ENCODE measurements at regions not wholly inside any gene's neighbourhood (a gene's known extent, or its start where the extent isn't known, plus 50 kb on each side); places are given as distances from the start of the nearest gene placed in this dataset.

DNA sequence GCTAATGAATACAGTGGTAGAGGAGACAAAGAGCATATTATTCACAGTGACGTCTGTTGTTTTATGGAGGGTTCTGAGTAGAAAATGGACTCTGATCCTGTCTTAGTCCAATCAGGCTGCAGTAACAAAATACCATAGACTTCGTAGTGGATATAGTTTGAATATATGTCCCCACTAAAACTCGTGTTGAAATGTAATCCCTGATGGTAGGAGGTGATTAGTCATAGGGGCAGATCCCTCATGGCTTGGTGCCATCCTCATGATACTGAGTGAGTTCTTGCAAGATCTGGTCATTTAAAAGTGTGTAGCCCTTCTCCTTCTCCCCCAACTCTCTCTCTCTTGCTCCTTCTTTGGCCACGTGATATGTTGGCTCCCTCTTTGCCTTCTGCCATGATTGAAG is 82.5 kb downstream of the CD83 start:
- TF ChIP-seq, protein P1, sequence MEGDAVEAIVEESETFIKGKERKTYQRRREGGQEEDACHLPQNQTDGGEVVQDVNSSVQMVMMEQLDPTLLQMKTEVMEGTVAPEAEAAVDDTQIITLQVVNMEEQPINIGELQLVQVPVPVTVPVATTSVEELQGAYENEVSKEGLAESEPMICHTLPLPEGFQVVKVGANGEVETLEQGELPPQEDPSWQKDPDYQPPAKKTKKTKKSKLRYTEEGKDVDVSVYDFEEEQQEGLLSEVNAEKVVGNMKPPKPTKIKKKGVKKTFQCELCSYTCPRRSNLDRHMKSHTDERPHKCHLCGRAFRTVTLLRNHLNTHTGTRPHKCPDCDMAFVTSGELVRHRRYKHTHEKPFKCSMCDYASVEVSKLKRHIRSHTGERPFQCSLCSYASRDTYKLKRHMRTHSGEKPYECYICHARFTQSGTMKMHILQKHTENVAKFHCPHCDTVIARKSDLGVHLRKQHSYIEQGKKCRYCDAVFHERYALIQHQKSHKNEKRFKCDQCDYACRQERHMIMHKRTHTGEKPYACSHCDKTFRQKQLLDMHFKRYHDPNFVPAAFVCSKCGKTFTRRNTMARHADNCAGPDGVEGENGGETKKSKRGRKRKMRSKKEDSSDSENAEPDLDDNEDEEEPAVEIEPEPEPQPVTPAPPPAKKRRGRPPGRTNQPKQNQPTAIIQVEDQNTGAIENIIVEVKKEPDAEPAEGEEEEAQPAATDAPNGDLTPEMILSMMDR (IDR thresholded peaks at IDR 0.05): no peak
- no peak for TF ChIP-seq POLR2AphosphoS5 (IDR thresholded peaks at IDR 0.05; ENCODE audit: low read depth, low read length)
- TF ChIP-seq, protein P2, sequence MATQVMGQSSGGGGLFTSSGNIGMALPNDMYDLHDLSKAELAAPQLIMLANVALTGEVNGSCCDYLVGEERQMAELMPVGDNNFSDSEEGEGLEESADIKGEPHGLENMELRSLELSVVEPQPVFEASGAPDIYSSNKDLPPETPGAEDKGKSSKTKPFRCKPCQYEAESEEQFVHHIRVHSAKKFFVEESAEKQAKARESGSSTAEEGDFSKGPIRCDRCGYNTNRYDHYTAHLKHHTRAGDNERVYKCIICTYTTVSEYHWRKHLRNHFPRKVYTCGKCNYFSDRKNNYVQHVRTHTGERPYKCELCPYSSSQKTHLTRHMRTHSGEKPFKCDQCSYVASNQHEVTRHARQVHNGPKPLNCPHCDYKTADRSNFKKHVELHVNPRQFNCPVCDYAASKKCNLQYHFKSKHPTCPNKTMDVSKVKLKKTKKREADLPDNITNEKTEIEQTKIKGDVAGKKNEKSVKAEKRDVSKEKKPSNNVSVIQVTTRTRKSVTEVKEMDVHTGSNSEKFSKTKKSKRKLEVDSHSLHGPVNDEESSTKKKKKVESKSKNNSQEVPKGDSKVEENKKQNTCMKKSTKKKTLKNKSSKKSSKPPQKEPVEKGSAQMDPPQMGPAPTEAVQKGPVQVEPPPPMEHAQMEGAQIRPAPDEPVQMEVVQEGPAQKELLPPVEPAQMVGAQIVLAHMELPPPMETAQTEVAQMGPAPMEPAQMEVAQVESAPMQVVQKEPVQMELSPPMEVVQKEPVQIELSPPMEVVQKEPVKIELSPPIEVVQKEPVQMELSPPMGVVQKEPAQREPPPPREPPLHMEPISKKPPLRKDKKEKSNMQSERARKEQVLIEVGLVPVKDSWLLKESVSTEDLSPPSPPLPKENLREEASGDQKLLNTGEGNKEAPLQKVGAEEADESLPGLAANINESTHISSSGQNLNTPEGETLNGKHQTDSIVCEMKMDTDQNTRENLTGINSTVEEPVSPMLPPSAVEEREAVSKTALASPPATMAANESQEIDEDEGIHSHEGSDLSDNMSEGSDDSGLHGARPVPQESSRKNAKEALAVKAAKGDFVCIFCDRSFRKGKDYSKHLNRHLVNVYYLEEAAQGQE (IDR thresholded peaks at IDR 0.05; ENCODE audit: insufficient read depth in 1 of 2, low read depth in 2 of 2, low read length in 1 of 2): no peak
- TF ChIP-seq SIN3A (IDR thresholded peaks at IDR 0.05; ENCODE audit: borderline replicate concordance, insufficient read depth, low read depth, low read length): no peak
- TF ChIP-seq TCF7L2 (IDR thresholded peaks at IDR 0.05; ENCODE audit: low read depth, low read length): no peak
